Peyer's patch (tissue), 4 donors: ENCODE measurements at regions not wholly inside any gene's neighbourhood (a gene's known extent, or its start where the extent isn't known, plus 50 kb on each side); places are given as distances from the start of the nearest gene placed in this dataset.

Experiments used
- DNase-seq, 3 donors: peaks; one replicate each; pipeline ENCODE4 v3.0.0-alpha.2; 2017 to 2019
- H3K27ac ChIP-seq, 4 donors: fragments of 200-600 bp; sonication (generic); one replicate each; pipeline ENCODE4 v1.5.1; 2016 to 2019
- H3K27me3 ChIP-seq, 2 donors: fragments of 200-600 bp; sonication (generic); one replicate each; pipeline ENCODE4 v1.5.1; 2019
- H3K36me3 ChIP-seq, 3 donors: fragments of 200-600 bp; sonication (generic); one replicate each; pipeline ENCODE4 v1.5.1; 2016 to 2019
- H3K4me1 ChIP-seq, 4 donors: fragments of 200-600 bp; sonication (generic); one replicate each; pipeline ENCODE4 v1.5.1; 2016 to 2019
- H3K4me3 ChIP-seq, 4 donors: fragments of 200-600 bp; sonication (generic); 1 replicate in 3 of 4; 2 replicates in 1 of 4; pipeline ENCODE4 v1.5.1; 2016 to 2019; ENCODE audit warnings: mild to moderate bottlenecking in 1 of 4
- H3K9me3 ChIP-seq, 4 donors: fragments of 200-600 bp; sonication (generic); one replicate each; pipeline ENCODE4 v1.5.1; 2016 to 2019; ENCODE audit warnings: mild to moderate bottlenecking in 1 of 4
- POLR2A ChIP-seq, 2 donors: fragments of 450-650 bp; IDR thresholded peaks; one replicate each; pipeline ENCODE4 v1.5.1; 2017; ENCODE audit warnings: antibody characterized with exemption in 2 of 2, mild to moderate bottlenecking in 2 of 2, moderate library complexity in 2 of 2
- TF ChIP-seq, protein P1 (sequence below), 6 experiments: fragments of 450-650 bp in 4 of 6; fragments of 200-600 bp in 2 of 6; sonication (generic) in 1 of 6; IDR thresholded peaks; one replicate each; pipeline ENCODE4 v1.5.1; 2017 to 2019; ENCODE audit warnings: antibody characterized with exemption in 6 of 6, mild to moderate bottlenecking in 3 of 6, moderate library complexity in 1 of 6

DNA sequence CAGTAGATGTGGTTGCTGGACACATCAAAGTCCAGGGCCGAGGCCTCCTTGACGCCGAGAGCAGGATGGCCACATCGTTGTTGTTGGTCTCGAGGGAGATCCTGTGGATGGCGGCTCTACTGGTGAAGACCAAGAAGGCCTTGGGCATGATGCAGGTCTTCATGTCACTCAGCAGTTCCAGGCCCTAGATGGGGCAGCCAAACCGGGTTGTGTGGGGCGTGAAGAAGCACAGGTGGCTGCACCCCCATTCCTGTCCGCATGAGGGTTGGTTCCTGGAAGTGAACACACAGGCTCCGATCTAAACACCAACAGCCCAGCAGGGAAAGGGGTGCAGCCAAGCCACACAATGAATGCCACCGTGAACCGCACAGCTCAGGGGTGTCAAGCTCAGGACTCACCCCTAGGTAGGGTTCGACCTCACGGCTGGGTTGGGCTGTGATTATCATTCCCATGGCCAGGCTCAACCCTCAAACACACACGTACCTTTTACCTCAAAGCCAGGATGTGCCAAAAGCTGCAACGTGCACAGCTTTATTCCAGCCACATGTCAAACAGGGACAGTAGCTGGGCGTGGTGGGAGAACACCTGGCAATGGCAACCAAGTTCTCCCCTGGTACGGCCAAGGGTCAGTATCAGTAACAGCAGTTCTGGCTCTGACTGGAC lies 132.3 kb downstream of the CRYBB2 start:
- no peak for TF ChIP-seq POLR2A (IDR thresholded peaks at IDR 0.05)
- DNase-seq = peak in 2 of 3 donors; percentile 8 to 40
- peaks cover 0 to 71% (median 0%) of the 10 kb centered on the region in 3 donors for H3K36me3 ChIP-seq
- no peak overlapping the region for H3K4me3 ChIP-seq
- H3K27me3 ChIP-seq = no peaks in the 10 kb centered on the region
- no peaks in the 10 kb centered on the region for H3K9me3 ChIP-seq
- H3K4me1 ChIP-seq = no peaks in the 10 kb centered on the region
- H3K27ac ChIP-seq = no peak overlapping the region

DNA sequence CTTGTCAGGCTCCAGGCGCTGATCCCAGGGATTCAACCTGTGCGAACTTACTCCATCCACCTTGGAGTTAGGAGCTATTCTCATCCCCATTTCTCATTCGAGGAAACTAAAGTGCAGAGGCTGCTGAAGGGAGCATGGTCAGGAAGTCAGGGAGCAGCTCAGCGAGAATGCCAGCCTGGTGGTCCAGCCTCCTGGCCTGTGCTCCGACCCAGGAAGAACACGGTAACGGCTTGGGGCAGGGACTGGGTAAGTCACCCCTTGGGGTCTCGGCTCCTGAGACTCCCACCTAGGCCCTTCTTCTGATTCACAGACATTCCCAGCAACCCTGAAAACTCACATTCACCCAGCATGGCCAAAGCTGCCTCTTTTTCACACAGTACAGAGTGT lies 132.8 kb downstream of the CRYBB2 start:
- no peaks in the 10 kb centered on the region for H3K27me3 ChIP-seq
- H3K36me3 ChIP-seq = peaks cover 0 to 71% (median 0%) of the 10 kb centered on the region in 3 donors
- no peaks in the 10 kb centered on the region for H3K4me1 ChIP-seq
- no peaks in the 10 kb centered on the region for H3K9me3 ChIP-seq
- H3K27ac ChIP-seq = no peak overlapping the region
- DNase-seq = peak in 1 of 3 donors; percentile 2
- TF ChIP-seq POLR2A (IDR thresholded peaks at IDR 0.05) = no peak
- TF ChIP-seq, protein P1, sequence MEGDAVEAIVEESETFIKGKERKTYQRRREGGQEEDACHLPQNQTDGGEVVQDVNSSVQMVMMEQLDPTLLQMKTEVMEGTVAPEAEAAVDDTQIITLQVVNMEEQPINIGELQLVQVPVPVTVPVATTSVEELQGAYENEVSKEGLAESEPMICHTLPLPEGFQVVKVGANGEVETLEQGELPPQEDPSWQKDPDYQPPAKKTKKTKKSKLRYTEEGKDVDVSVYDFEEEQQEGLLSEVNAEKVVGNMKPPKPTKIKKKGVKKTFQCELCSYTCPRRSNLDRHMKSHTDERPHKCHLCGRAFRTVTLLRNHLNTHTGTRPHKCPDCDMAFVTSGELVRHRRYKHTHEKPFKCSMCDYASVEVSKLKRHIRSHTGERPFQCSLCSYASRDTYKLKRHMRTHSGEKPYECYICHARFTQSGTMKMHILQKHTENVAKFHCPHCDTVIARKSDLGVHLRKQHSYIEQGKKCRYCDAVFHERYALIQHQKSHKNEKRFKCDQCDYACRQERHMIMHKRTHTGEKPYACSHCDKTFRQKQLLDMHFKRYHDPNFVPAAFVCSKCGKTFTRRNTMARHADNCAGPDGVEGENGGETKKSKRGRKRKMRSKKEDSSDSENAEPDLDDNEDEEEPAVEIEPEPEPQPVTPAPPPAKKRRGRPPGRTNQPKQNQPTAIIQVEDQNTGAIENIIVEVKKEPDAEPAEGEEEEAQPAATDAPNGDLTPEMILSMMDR (IDR thresholded peaks at IDR 0.05) = no peak
- no peak overlapping the region for H3K4me3 ChIP-seq

DNA sequence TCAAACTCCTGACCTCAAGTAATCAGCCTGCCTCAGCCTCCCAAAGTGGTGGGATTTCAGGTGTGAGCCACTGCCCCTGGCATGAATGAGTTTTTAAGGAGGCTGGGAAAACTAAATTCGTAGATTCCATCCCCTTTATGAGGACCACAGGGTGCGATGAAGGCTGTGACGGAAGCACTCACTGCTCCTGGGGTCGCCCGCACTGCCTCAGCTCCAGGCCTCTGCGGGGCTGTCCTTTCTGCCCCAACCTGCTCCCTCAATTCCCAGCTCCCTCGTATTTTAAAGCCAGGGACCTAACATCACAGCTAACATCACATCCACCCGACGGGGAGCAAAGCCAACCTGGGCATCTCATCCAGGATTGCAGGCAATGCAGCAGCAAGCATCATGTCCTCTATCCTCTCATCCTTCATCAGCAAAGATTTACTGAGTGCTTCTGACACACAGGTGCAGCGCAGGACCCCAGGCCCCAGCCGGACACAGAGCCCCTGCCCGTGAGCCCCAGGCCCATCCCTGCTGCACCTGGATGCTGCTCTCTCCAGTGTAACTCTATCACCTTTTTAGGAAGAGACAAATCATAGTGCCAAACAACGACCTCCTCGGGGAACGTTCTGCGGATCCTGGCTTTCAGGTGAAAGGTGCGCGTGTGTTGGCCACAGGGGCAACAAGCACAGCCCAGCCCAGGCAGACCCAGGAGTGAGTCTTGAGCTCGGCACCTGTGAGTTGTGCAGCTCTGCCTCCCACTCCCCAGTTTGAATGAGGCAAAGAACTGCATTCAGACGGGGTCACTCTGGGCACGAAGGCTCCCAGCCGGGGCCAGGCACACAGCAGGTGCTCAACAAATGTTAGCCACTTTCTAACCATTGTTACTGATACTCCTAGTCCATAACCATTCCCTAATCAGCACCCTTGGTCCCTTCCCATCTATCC lies 134.3 kb downstream of the CRYBB2 start:
- H3K27me3 ChIP-seq = no peaks in the 10 kb centered on the region
- no peaks in the 10 kb centered on the region for H3K9me3 ChIP-seq
- no peak overlapping the region for H3K27ac ChIP-seq
- TF ChIP-seq POLR2A (IDR thresholded peaks at IDR 0.05) = no peak
- TF ChIP-seq, protein P1 (IDR thresholded peaks at IDR 0.05) = no peak
- no peaks in the 10 kb centered on the region for H3K4me1 ChIP-seq
- peaks cover 0 to 82% (median 0%) of the 10 kb centered on the region in 3 donors for H3K36me3 ChIP-seq
- no peak overlapping the region for H3K4me3 ChIP-seq
- peak in 2 of 3 donors; percentile 6 to 26 for DNase-seq

DNA sequence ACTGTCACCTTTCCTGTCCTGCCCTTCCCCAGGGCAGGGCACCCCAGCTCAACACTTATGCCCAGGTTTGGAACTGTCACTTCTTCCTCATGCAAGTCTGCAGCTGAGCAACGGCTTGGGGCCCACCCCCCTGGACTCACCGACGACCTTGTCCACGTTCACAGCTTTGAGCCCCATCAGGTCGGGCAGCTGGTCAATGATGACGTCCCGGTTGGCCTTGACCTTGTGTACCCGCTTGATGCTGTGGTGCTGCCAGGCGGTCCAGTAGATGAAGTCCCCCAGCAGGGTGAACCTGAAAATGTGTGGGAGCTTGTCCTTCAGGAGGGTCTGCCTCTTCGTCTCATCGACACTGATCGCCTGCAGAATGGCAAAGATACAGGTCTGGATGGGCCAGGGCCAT lies 135.0 kb downstream of the CRYBB2 start:
- peak in 2 of 3 donors; percentile 30 to 45 for DNase-seq
- no peak for TF ChIP-seq POLR2A (IDR thresholded peaks at IDR 0.05)
- TF ChIP-seq, protein P1 (IDR thresholded peaks at IDR 0.05) = no peak

DNA sequence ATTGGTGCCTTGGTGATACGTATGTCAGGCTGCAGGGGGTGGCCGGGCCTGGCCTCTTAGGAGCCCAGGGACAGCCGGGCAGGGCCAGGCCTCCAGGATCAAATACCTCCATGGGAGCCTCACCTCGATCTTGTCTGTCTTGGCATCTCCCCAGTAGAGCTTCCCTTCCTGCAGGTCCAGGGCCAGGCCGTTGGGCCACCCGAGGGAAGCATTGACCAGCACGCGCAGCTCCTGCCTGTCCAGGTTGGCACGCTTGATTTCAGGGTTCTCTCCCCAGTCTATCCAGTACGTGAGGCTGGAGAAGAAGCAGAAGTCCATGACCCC lies 137.7 kb downstream of the CRYBB2 start:
- Histone ChIP-seq H3K4me3 (no peak overlapping the region), H3K27ac (no peak overlapping the region), H3K27me3 (no peaks in the 10 kb centered on the region), H3K36me3 (peaks cover 0 to 72% (median 0%) of the 10 kb centered on the region in 3 donors), H3K9me3 (no peaks in the 10 kb centered on the region), H3K4me1 (no peaks in the 10 kb centered on the region)
- no peak for TF ChIP-seq POLR2A (IDR thresholded peaks at IDR 0.05)
- TF ChIP-seq, protein P1 (IDR thresholded peaks at IDR 0.05) = no peak
- peak in 2 of 3 donors; percentile 15 to 36 for DNase-seq

More for the DNA sequence above, 135.0 kb downstream of the CRYBB2 start:
- Histone ChIP-seq H3K36me3 (peaks cover 0 to 89% (median 0%) of the 10 kb centered on the region in 3 donors), H3K4me3 (no peak overlapping the region), H3K27ac (no peak overlapping the region), H3K9me3 (no peaks in the 10 kb centered on the region), H3K27me3 (no peaks in the 10 kb centered on the region), H3K4me1 (no peaks in the 10 kb centered on the region)
